HG03575 (cell line): ENCODE measurements at regions not wholly inside any gene's neighbourhood (a gene's known extent, or its start where the extent isn't known, plus 50 kb on each side); places are given as distances from the start of the nearest gene placed in this dataset.
A peak's percentile ranks its signal among the peaks of the same experiment; 100 is the strongest.
"Not testable (repeated sequence)": the region's sequence is repeated elsewhere in the genome, so short reads cannot be mapped to it uniquely, and the experiment has no call there.

Experiments used
- ATAC-seq: cut with Tn5 transposase; IDR thresholded peaks from one replicate; pipeline ENCODE4 v1.9.1; 2021; ENCODE audit not compliant: unreplicated experiment, insufficient number of reproducible peaks, low FRiP score; ENCODE audit errors: extremely low read depth

DNA sequence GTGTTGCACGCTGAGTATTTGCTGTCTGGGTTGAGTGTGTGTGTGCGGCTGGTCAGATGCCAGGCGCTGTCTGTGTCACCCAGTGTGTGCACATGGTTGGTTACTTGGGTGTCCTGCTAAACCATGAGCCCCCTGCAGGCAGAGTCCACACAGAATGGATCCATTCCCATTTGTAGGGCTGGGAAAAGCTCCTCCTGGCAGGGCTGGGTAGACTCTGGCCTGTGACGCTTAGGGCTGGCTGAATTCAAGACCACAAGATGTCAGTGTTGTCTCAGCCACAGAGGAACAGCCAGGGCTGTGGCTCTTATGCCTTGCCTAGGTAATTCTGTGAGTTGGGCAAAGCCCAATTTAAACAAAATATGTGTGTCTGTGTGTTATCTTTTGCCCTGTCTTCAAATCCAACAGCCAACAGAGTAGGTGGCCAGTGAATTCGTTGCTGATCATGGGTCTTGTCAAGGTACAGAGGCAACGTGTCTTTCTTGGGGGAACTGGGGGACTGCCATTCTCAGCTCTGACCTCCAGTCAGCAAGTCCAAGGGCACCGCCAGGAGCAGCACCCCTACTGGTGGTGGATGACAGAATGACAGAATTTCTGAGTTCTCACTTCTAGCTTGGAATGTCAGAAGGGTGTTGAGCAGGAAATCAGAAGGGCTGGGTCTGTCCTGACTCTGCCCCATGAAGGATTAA is 285.1 kb downstream of the CCSER2 start:
- ATAC-seq, result no peak

DNA sequence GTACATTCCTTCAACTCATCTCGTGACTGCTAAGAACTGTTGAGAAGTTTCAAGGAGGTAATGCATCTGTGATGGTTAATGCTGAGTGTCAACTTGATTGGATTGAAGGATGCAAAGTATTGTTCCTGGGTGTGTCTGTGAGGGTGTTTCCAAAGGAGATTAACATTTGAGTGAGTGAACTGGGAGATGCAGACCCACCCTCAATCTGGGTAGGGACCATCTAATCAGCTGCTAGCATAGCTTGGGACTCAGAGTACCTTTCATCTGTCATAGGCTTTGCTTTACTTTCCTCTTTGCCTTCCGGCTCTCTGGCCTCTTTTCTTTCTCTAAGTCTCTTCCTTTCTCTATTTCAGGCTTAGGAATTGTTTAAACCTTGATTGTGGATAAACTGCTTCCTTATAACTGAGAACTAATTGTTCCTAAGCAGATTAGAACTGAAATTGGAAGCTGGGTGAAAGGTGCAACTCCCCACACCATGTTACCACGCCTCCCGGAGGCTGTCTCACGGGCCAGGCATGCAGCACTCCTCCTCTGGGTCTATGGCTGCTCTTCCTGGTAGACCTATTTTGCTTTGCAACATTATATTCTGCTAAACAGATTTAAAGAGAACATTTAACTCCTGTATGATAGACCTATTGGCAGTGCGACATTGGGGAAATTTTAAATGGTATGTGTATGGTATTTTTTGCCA is 298.2 kb downstream of the CCSER2 start:
- no peak for ATAC-seq

DNA sequence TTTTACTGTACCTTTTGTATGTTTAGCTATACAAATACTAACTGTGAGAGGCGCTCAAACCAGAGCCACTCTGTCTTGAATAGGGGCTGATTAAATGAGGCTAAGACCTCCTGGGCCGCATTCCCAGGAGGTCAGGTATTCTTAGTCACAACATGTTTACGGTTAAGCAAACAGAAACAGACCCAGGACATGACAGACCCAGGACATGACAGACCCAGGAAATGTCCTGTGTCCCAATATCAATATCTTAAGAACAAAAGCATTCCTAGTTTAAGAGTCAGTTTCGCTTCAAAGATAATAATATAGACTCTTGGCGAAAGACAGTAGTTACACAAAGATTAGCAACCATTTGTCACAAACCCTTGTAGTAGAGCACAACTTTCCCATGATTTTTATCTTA is 304.5 kb downstream of the CCSER2 start:
- ATAC-seq, result no peak

DNA sequence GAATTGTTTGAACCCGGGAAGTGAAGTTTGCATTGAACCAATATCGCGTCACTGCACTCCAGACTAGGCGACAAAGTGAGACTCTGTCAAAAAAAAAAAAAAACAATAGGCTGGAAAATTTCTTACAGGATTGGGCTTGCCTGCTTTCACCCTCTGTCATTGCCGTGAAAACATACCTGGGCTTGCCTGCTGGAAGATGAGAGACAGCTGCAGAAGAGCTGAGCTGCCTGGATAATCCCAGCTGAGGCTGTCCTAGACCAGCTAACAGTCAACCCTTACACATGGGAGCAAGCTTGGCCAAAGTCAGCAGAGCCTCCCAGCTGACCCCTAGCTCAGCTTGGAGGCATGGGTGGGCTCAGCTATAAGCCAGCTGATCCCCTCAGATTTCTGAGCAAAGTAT is 306.2 kb downstream of the CCSER2 start:
- ATAC-seq, result no peak

DNA sequence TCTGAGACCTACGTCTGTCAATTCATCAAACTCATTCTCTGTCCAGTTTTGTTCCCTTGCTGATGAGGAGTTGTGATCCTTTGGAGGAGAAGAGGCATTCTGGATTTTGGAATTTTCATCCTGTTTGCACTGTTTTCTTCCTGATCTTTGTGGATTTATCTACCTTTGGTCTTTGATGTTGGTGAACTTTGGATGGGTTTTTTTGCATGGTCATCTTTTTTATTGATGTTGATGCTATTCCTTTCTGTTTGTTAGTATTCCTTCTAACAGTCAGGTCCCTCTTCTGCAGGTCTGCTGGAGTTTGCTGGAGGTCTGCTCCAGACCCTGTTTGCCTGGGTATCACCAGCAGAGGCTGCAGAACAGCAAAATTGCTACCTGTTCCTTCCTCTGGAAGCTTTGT is 322.2 kb downstream of the CCSER2 start:
- not testable (repeated sequence) for ATAC-seq

DNA sequence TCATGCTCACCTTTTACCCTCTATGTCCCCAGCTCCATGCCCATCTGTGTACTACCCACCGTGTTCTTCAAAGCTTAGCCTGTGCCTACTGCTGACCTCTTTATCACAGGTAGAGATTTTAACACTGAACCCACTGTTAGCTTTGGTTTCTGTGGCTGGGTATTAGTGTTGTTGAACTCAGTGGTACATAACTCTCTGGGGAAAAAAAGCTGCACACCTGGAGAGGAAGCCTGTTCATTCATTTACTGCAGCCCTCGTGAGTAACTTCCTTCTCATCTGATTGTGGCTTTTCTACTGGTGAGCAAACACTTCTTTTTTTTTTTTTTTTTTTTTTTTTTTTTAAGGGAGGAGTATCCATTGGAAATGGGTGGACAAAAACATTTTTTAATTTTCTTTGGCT is 326.3 kb downstream of the CCSER2 start:
- peak; percentile 93 for ATAC-seq

DNA sequence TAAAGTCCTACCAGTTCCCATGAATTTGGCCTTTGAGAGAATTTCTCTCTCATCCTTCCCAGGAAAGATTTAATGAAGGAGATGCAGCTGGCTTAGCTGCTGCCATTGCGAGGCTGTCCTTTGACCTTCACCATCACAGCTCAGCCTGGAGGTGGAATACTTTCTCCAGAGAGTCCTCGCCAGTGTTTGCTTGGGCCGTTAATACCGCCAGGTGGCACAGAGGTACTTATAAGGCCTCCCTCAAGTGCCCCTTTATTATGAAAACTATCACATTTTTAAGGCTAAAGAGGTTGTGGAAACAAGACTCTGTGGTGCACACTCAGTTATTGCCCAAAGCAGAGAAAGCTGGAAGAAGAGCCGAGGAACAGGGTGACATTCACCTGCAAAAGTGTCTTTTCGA is 330.6 kb downstream of the CCSER2 start:
- no peak for ATAC-seq

DNA sequence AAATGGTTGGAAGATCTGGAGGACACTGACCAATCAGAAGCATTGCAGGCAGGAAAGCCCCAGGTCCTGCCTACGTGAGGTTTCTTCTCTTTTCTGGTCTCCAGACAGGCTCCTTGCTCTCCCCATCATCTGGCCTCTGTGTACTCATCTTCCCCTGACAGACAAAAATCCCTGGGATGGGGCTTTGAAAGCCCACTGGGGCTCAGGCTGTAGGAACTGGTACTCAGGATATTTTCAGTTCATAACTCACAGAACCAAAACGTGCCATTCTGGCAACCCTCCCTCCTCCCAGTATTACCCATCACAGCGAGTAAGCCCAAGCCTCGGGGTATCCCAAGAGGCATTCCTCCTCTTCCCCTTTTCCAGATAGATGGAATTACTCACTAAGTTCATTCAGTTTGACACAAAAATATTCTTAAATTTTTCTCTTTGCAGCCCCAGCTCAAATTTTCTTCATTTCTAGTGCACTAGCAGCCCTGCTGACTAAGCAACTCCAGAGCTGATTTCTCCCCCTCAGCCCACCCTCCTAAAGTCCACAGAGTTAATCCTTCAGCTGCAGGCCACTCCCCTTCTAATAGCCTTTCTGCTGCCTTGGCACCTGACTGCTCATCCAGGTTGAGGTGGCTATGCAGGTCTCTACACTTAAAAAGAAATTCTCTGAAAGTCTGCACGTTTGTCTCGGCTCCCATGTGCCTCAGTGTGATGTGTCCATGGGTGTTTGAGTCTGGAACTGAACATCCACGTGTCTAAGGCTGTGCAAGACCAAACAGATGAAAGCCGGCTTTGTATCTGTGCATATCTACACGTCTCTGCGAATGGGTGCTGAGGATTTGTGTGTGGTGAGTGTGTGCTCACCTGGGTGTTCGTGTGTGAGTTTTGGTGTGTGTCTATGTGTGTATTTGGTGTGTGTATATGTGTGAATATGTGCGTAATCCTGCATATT is 331.4 kb downstream of the CCSER2 start:
- ATAC-seq, result no peak

DNA sequence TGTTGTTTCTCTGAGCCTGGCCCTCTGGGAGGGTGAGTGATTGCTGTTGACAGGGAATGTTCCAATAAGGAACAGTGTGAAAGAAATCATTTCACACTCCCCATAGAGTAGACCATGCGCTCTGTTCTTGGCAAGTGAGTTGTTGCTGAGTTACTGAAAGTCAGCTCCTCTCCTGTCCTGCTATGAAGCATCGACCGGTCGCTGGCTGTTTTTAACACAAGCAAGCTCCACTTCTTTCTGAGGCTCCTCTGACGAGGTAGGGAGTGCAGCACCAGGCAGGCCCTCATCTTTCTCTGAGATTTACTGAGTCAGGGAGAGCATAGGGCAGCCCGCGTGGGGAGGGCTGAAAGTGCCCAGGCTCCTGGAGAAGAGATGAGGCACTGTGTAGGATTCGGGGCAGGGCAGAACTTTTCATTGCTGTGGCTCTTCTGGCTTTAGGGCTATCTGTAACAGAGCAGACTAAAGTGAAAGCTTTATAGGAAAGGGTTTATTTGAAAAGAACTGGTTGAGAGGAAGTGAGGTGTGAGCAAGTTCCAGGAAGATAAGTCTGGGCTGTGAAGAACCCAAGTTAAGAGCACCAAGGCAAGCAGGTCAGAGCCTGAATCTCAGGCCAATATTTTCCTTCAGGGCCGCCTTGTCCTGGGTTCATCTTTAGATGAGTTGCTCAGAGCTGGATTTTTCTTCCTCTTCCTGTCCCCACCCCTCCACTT is 332.2 kb downstream of the CCSER2 start:
- ATAC-seq, result no peak

DNA sequence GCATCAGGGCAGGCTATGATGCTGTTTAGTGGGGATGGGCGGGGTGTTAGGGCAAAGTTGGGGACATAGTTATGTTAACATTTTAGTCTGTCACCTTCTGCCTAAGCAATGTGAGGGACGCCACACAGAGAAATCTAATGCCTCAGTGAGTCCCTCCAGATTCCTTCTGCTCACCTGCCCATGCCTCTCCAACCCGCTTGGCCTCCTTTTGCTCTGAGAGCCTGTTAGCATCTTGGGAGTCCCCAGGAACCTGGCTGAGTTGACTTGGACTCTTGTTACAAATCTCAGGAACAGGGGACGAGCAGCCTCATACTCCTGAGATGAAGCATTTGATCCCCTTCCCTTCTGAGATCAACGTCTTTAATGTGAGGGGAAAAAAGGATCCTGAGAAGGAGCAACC is 336.8 kb downstream of the CCSER2 start:
- ATAC-seq, result no peak

DNA sequence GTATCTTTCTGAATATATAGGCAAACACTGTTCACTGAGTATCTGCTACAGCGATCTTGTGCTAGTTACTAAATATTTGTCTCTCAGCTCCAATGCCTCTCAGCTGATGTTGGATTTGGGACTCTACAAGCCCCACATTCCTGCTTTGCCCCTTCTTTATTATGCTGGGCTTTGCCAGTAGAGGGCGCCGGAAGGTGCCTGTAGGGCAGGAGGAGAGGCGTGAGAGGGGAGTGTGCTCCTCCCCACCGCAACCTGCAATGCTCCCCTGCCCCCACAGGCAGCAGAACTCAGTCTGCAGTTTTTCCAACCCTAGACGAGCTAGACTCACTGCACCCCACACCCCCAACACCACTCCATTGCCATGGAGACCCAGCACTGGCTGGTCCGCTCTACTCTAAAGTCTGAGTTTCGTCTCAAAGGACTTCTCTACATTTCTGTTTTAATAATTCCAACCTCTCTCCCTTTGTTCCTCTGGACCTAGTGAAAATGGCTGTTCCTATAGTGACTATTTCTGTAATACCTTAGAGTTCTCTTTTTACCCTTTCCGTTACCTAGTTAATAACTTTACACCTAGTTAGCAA is 337.6 kb downstream of the CCSER2 start:
- no peak for ATAC-seq

DNA sequence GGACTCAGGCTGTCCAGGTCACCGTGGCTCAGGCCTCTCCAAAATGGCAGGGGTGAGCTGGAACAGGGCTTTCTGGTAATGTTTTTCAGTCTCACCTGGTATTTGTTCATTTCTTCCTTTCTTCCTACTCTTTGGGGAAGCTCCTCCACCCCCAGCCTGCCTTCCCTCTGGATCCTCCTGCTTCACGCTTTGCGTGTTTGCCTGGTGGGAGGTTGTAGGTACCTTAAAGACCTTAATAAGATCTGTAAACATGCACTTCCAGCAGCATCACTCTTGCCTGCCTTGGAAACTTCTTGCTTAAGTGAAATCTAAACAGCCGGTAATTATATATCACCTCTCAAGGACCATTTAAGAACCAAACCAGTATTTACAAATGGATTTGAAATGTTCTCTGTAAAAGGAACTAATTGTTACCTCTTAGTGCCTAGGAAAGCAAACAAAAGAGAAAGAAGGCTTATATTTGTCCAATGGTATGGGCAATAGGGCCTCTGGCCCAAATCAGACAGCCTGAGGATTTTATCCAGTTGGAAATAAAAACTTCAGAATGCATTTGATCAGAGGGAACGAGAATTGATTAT is 339.9 kb downstream of the CCSER2 start:
- ATAC-seq, result no peak

DNA sequence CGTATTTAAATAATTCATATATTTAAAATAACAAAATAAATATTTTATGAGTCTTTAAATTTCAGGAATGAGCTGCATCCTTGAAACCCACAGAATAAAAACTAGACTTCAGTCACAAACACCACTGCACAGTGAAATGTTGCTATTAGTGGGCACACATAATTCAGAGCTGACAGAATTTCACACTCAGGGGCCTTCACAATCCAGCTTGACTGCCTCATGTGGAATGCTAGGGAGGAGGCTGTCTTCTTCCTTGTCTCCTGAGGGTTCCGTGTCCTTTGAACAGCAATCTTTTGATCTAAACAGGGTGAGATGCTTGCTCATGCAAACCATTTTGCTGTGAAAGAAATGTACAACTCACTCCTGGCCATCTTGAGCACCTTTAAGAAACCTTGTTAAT is 346.7 kb downstream of the CCSER2 start:
- no peak for ATAC-seq

DNA sequence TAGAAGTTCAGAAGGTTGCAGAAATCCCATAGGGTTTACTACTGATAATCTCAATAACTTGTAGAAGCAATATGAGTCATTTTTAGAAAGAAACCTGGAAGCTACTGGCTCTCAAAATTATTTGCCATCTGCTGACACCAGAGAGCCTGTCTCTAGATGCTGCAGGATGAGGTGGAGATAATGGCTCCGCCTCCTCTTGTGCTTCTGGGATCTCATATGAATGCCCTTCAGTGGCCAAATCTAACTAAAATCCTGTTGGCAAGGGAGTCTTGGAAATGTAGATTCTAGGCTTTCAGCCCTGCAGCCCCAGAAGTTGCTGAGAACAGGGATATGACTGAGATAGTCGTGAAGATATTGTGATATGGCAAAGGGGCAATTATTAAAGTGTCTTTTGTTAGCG is 348.1 kb downstream of the CCSER2 start:
- no peak for ATAC-seq

DNA sequence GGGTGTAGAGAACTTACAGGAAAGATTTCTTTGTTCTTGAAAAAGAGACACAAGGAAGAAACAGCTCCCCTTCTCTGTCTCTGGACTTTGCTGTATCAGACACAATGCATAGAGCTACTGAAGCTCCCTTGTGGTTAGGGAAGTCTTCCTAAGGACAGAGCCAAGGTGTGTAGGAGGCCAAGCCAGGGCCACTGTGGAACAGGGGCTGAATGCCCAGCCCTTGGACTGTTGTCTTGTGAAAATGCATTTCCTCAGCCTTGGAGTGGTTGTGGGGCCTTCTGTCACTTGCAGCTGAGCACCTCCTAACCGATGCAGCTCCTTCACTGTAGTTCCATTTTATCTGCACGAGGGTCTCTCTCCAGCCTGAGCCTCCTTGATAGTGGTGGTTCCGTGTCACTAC is 353.4 kb downstream of the CCSER2 start:
- ATAC-seq, result no peak

DNA sequence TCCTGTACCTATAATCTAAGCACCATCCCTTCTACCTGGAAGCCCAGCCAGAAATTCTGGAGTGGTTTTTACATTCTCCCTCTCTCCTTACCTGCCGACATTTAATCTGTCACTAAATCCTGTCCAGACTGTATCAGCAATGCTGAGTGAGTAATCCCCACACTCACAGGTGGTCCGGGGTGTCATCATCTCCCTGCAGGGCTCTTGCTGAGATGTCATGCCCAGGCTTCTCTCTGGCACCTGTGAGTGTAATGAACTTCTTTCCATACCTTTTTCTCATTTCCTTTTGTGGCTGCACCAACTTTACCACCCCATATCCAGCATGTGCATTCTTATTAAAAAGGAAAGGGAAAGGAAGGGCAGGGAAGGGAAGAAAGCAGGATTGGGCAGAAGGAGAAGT is 355.2 kb downstream of the CCSER2 start:
- no peak for ATAC-seq

DNA sequence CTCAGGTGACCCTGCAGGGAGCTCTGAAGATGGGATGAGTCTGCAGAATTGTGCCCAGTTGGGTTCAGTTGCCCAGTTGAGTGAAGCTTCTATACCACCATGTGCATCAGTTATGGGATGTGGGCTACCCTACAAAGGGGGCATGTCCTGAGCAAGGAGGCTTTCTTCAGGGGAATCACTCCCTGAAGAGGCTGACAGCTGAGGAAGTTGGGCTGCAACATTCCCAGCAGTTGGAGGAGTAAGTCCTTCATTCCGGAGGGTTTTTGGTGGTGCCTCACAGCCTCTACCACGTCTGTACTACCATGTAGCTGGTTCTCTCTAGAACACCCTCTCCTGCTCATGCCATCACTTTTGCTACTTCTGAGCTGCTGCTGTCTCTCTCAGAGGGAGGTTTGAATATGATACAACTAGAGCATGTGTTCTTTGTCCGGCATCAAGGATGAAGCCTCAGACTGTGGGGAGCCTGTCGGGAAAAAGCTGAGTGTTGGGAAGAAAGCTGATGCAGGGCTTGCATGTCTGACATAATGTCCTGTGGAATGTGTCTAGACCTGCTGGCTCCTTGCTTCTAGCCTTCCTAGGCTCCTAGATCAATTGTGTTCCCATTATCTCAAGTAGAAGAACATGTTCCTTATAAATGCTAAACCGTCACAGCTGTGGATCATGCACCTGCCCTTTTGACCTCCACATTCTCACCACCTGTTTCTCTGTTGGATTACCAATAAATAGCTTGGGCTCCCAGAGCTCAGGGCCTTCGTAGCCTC is 355.8 kb downstream of the CCSER2 start:
- no peak for ATAC-seq

DNA sequence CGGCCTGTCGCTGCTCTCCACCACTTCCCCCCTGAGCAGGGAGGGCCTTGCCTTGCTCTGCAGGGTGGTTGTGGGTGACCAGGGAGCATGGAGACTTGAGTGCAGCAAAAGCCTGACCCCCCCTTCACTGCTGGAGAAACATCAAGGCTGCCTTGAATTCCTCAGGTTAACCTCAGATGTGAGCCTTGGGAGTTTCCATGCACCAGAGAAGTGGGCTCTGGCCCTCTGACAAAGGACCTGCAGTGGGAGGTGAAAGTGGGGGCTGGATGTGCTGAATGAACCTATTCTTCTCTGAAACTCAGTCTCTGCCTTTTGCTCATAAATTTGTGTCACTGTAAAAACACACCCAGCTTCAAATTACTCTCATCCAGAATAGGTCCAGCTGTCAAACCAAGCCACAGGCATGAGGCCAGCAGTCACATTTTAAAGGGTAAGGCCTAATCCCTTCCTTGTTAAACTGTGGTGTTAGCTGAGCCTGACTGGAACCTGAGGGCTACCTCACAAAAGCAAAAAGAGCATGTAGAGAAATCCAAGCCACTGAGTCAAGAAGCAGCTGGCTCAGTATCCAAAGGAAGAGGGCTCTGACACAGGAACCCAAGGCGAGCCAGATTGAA is 356.8 kb downstream of the CCSER2 start:
- ATAC-seq, result no peak
